Endothelial cell of umbilical vein (primary cell): ENCODE measurements at regions not wholly inside any gene's neighbourhood (a gene's known extent, or its start where the extent isn't known, plus 50 kb on each side); places are given as distances from the start of the nearest gene placed in this dataset.

Source experiments
- CTCF ChIP-seq, 2 donors: IDR thresholded peaks; 1 replicate in 1 of 2; 2 replicates in 1 of 2; pipeline ENCODE4 v1.5.1; 2011; ENCODE audit warnings: low read length in 2 of 2, mild to moderate bottlenecking in 2 of 2, moderate library complexity in 2 of 2, control low read depth in 1 of 2, inconsistent platforms in 1 of 2, low read depth in 1 of 2; ENCODE audit not compliant: insufficient read depth in 1 of 2; ENCODE audit errors: extremely low read depth in 1 of 2
- EZH2 ChIP-seq: IDR thresholded peaks from 2 replicates; pipeline ENCODE4 v1.6.1; 2012; ENCODE audit warnings: borderline replicate concordance, low read depth, mild to moderate bottlenecking, moderate library complexity, low read length, inconsistent platforms; ENCODE audit not compliant: severe bottlenecking
- MYC ChIP-seq: IDR thresholded peaks from one replicate; pipeline ENCODE4 v1.6.1; 2011; ENCODE audit warnings: mild to moderate bottlenecking, low read depth, low read length

DNA sequence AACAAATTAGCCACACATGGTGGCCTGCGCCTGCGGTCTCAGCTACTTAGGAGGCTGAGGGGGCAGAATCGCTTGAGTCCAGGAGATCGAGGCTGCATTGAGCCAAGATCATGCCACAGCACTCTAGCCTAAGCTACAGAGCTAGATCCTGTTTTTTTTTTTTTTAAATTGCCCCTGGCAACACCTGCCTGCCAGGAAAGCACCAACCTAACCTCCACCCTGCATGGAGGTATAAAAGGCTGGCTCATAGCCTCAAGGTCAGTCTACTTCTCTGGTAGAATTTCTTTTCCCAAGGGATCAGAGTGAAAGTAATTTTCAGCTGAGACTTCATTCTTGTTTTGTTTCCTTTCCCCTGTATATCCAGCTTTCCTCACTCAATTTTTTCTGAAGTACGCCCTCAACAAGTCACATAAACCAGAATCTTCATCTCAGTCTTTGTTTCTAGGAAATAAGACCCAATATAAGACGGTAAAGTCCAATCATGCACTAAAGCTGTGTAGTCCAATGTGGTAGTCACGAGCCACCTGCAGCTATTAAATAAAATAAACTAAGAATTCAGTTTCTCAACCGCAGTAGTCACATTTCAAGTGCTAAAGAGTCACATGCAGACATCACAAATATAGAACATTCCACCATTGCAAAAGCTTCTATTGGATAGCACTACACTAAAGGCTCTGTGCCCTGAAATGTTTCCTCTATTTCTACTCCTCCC, 113.3 kb downstream of the HPGD start:
- TF ChIP-seq MYC: no peak
- no peak for TF ChIP-seq CTCF (IDR thresholded peaks at IDR 0.05; ENCODE audit: extremely low read depth in 1 of 2, insufficient read depth in 1 of 2, low read depth in 1 of 2, low read length in 2 of 2)
- no peak for TF ChIP-seq EZH2
